ENCODE measurements at regions not wholly inside any gene's neighbourhood (a gene's known extent, or its start where the extent isn't known, plus 50 kb on each side); places are given as distances from the start of the nearest gene placed in this dataset.
"Not testable (repeated sequence)": the region's sequence is repeated elsewhere in the genome, so short reads cannot be mapped to it uniquely, and the experiment has no call there.

GRCh38 chr6:135658481-135658880 lies 160.9 kb upstream of the AHI1 start:
- DNase-seq: no peak

- no peak for DNase-seq
Measured at GRCh38 chr6:135658916-135659315, 161.4 kb upstream of the AHI1 start.

GRCh38 chr6:135664527-135664926 lies 167.0 kb upstream of the AHI1 start:
- no peak for DNase-seq

- no peak for DNase-seq
Measured at GRCh38 chr6:135665935-135666334, 168.4 kb upstream of the AHI1 start.

- DNase-seq: no peak
Measured at GRCh38 chr6:135667691-135668455, 170.3 kb upstream of the AHI1 start.

GRCh38 chr6:135672256-135672655 lies 174.7 kb upstream of the AHI1 start:
- no peak for DNase-seq

GRCh38 chr6:135673501-135674309 lies 176.2 kb upstream of the AHI1 start:
- DNase-seq: no peak

GRCh38 chr6:135675026-135675425 lies 176.5 kb upstream of the PDE7B start:
- DNase-seq: no peak

- no peak for DNase-seq
Measured at GRCh38 chr6:135675862-135676261, 175.6 kb upstream of the PDE7B start.

GRCh38 chr6:135680964-135681913 lies 170.3 kb upstream of the PDE7B start:
- no peak for DNase-seq

GRCh38 chr6:135686784-135687301 lies 164.7 kb upstream of the PDE7B start:
- DNase-seq: no peak

GRCh38 chr6:135688476-135688875 lies 163.0 kb upstream of the PDE7B start:
- DNase-seq: not testable (repeated sequence)

- no peak for DNase-seq
Measured at GRCh38 chr6:135692426-135692825, 159.1 kb upstream of the PDE7B start.

GRCh38 chr6:135693811-135694370 lies 157.6 kb upstream of the PDE7B start:
- no peak for DNase-seq

- no peak for DNase-seq
Measured at GRCh38 chr6:135699705-135700104, 151.8 kb upstream of the PDE7B start.

GRCh38 chr6:135701426-135701825 lies 150.1 kb upstream of the PDE7B start:
- no peak for DNase-seq

- no peak for DNase-seq
Measured at GRCh38 chr6:135703007-135703406, 148.5 kb upstream of the PDE7B start.

GRCh38 chr6:135703621-135704020 lies 147.9 kb upstream of the PDE7B start:
- no peak for DNase-seq

GRCh38 chr6:135707426-135707825 lies 144.1 kb upstream of the PDE7B start:
- no peak for DNase-seq

GRCh38 chr6:135710042-135710441 lies 141.5 kb upstream of the PDE7B start:
- DNase-seq: no peak

- no peak for DNase-seq
Measured at GRCh38 chr6:135722190-135722589, 129.3 kb upstream of the PDE7B start.

GRCh38 chr6:135722679-135723078 lies 128.8 kb upstream of the PDE7B start:
- DNase-seq: no peak

- no peak for DNase-seq
Measured at GRCh38 chr6:135728589-135728988, 122.9 kb upstream of the PDE7B start.
